ENCODE measurements at regions not wholly inside any gene's neighbourhood (a gene's known extent, or its start where the extent isn't known, plus 50 kb on each side); places are given as distances from the start of the nearest gene placed in this dataset.

DNA sequence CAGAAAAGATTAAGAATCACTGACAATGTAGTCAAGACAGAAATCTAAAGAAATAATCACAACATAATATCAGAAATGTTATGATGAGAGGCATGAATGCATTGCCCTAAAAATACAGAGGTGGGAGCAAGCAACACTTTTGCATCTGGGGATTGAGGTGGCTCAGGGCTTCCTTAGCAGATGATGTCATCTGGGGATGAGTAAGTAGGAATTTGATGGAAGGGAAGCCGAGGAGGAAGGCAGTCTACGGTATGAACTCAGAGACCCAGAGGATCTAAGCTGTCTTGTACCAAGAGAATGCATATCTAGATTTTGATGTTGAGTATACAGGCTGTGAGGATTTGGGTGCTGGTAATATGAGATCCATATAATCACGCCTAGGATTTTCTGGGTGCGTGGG lies 193.0 kb upstream of the SNX19 start:
- TF ChIP-seq EZH2 (IDR thresholded peaks at IDR 0.05; ENCODE audit: borderline replicate concordance, low read length): no peak
- TF ChIP-seq, protein P1, sequence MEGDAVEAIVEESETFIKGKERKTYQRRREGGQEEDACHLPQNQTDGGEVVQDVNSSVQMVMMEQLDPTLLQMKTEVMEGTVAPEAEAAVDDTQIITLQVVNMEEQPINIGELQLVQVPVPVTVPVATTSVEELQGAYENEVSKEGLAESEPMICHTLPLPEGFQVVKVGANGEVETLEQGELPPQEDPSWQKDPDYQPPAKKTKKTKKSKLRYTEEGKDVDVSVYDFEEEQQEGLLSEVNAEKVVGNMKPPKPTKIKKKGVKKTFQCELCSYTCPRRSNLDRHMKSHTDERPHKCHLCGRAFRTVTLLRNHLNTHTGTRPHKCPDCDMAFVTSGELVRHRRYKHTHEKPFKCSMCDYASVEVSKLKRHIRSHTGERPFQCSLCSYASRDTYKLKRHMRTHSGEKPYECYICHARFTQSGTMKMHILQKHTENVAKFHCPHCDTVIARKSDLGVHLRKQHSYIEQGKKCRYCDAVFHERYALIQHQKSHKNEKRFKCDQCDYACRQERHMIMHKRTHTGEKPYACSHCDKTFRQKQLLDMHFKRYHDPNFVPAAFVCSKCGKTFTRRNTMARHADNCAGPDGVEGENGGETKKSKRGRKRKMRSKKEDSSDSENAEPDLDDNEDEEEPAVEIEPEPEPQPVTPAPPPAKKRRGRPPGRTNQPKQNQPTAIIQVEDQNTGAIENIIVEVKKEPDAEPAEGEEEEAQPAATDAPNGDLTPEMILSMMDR (IDR thresholded peaks at IDR 0.05; ENCODE audit: low read length): no peak
- Histone ChIP-seq H3K27me3 (ENCODE audit: insufficient read depth, low read length) (no peaks in the 10 kb centered on the region), H2AFZ (ENCODE audit: low read length) (no peak overlapping the region), H3K9me2 (ENCODE audit: low read depth, low read length) (no peaks in the 10 kb centered on the region), H3K4me1 (ENCODE audit: insufficient read depth, low read length, severe bottlenecking) (no peaks in the 10 kb centered on the region), H3K36me3 (ENCODE audit: insufficient read depth, low read length) (no peaks in the 10 kb centered on the region), H3K9ac (ENCODE audit: low read length) (no peak overlapping the region), H3K4me3 (ENCODE audit: low read depth, low read length, poor library complexity, severe bottlenecking) (no peak overlapping the region), H3K4me2 (ENCODE audit: low read length) (no peak overlapping the region), H4K20me1 (ENCODE audit: insufficient read depth, low read length) (no peaks in the 10 kb centered on the region), H3F3A (ENCODE audit: insufficient read depth, low read length) (no peaks in the 10 kb centered on the region), H3K79me2 (ENCODE audit: insufficient read depth, low read length) (no peaks in the 10 kb centered on the region), H3K9me3 (ENCODE audit: low read length) (no peaks in the 10 kb centered on the region), H3K27ac (ENCODE audit: low read depth, low read length, poor library complexity, severe bottlenecking) (no peak overlapping the region)

DNA sequence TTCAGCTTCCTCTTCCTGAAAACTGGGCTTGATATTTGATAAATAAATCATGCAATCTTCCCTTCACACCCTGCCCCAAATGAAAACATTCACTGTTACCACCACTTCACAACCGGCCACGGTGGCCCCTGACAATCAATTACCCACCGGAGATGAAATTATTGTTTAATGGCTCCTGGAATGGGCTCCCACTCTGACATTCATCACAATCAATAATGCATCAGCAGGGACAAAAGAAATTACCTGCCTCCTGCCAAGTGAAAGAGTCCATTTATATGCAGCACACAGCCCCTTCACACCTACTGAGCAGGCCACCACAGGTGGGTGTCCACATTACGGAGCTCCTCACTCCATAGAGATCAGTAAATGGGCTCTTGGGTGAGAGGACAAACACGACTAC lies 193.5 kb upstream of the SNX19 start:
- no peaks in the 10 kb centered on the region for H3K9me3 ChIP-seq (ENCODE audit: low read length)
- no peak overlapping the region for H3K27ac ChIP-seq (ENCODE audit: low read depth, low read length, poor library complexity, severe bottlenecking)
- no peaks in the 10 kb centered on the region for H3K9me2 ChIP-seq (ENCODE audit: low read depth, low read length)
- no peaks in the 10 kb centered on the region for H3K27me3 ChIP-seq (ENCODE audit: insufficient read depth, low read length)
- no peak overlapping the region for H2AFZ ChIP-seq (ENCODE audit: low read length)
- H3F3A ChIP-seq (ENCODE audit: insufficient read depth, low read length): no peaks in the 10 kb centered on the region
- no peak for TF ChIP-seq EZH2 (IDR thresholded peaks at IDR 0.05; ENCODE audit: borderline replicate concordance, low read length)
- TF ChIP-seq, protein P1 (IDR thresholded peaks at IDR 0.05; ENCODE audit: low read length): no peak
- no peak overlapping the region for H3K9ac ChIP-seq (ENCODE audit: low read length)
- H4K20me1 ChIP-seq (ENCODE audit: insufficient read depth, low read length): no peaks in the 10 kb centered on the region
- no peak overlapping the region for H3K4me2 ChIP-seq (ENCODE audit: low read length)
- no peaks in the 10 kb centered on the region for H3K79me2 ChIP-seq (ENCODE audit: insufficient read depth, low read length)
- no peak overlapping the region for H3K4me3 ChIP-seq (ENCODE audit: low read depth, low read length, poor library complexity, severe bottlenecking)
- no peaks in the 10 kb centered on the region for H3K36me3 ChIP-seq (ENCODE audit: insufficient read depth, low read length)
- H3K4me1 ChIP-seq (ENCODE audit: insufficient read depth, low read length, severe bottlenecking): no peaks in the 10 kb centered on the region

DNA sequence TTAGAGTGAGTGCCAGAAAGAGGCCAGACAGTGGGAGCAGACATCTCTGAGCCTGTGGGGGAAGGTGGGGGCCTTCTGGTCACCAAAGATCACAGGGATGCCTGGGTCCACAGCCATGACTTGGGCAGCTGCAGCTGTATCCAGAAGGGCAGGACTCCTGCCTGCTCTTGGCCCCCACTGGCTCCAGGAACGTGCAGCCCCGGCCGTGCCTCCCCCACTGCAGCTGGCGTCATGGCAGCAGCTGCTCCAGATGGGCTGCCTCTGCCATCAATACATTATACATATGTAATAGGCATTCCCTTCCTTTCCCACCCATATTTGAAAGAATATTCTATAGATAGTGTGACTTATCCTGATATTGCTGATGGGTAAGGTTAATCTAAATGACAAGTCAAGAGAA lies 195.5 kb upstream of the SNX19 start:
- H3K27me3 ChIP-seq (ENCODE audit: insufficient read depth, low read length): no peaks in the 10 kb centered on the region
- H3K9me2 ChIP-seq (ENCODE audit: low read depth, low read length): no peaks in the 10 kb centered on the region
- no peak overlapping the region for H3K4me3 ChIP-seq (ENCODE audit: low read depth, low read length, poor library complexity, severe bottlenecking)
- no peak overlapping the region for H2AFZ ChIP-seq (ENCODE audit: low read length)
- no peaks in the 10 kb centered on the region for H3F3A ChIP-seq (ENCODE audit: insufficient read depth, low read length)
- H3K79me2 ChIP-seq (ENCODE audit: insufficient read depth, low read length): no peaks in the 10 kb centered on the region
- no peaks in the 10 kb centered on the region for H4K20me1 ChIP-seq (ENCODE audit: insufficient read depth, low read length)
- H3K9me3 ChIP-seq (ENCODE audit: low read length): no peaks in the 10 kb centered on the region
- TF ChIP-seq EZH2 (IDR thresholded peaks at IDR 0.05; ENCODE audit: borderline replicate concordance, low read length): no peak
- TF ChIP-seq, protein P1 (IDR thresholded peaks at IDR 0.05; ENCODE audit: low read length): no peak
- H3K9ac ChIP-seq (ENCODE audit: low read length): no peak overlapping the region
- no peaks in the 10 kb centered on the region for H3K36me3 ChIP-seq (ENCODE audit: insufficient read depth, low read length)
- no peak overlapping the region for H3K27ac ChIP-seq (ENCODE audit: low read depth, low read length, poor library complexity, severe bottlenecking)
- H3K4me1 ChIP-seq (ENCODE audit: insufficient read depth, low read length, severe bottlenecking): no peaks in the 10 kb centered on the region
- no peak overlapping the region for H3K4me2 ChIP-seq (ENCODE audit: low read length)

All from OCI-LY1 (cell line).